ENCODE measurements at regions not wholly inside any gene's neighbourhood (a gene's known extent, or its start where the extent isn't known, plus 50 kb on each side); places are given as distances from the start of the nearest gene placed in this dataset.

DNA sequence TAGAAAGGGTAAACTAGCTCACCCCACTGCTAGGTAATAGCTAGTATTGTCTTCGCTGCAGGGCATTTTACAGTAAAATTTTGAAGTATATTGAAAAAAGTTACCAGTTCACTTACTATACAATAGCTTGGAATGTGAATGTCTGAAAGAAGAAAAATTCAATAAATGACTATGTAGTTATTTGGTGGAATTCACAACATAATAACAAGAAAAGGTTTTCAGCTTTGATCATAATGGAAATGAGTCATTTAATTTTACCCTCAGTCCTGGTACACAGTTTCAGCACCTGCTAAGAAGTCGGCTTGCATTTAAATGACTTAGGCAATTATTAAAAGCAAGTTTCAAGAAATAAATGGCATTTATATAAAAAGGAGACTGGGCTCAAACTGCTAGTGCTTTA, 90.4 kb downstream of the NUP35 start:
- no peak for DNase-seq

- DNase-seq = no peak
Observed at GRCh38 chr2:183215917-183216316, 91.7 kb downstream of the NUP35 start.

DNA sequence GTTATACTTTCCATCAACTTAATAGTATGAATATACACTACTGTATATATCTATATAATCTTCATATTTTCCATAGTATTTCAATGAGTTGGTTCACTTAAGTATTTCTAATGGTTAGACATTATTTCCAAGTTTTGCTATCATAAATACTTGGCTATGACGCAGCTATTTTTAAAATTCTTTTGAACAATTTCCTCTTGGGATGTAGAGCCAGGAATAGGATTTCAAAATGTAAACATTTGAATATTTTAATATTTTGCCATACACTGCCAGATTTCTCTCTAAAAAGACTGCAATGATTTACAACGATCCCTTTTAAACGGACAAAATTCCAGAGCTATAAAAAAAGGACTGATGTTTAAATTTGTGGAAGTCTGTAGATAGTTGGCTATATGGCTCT, 95.6 kb downstream of the NUP35 start:
- no peak for DNase-seq

DNA sequence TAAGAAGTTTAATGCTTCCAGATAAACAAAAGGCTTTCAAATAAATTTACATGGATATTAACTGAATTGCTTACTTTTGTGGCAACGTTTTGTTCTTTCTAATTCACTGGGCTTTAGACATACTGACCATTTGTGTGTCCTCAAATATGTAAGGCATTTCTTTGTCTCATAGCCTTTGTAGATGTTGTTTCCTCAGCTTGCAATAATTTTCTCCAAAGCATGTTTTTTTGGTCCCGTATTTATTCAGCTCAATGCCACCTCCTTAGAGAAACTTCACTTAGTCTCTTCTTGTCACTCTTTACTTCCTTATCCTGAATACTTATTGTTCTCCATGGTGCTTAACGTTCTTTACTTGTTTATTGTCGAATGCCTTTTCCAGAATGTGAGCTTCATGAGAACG, 98.5 kb downstream of the NUP35 start:
- DNase-seq = no peak

- DNase-seq = no peak
Observed at GRCh38 chr2:183224948-183225347, 100.7 kb downstream of the NUP35 start.

DNA sequence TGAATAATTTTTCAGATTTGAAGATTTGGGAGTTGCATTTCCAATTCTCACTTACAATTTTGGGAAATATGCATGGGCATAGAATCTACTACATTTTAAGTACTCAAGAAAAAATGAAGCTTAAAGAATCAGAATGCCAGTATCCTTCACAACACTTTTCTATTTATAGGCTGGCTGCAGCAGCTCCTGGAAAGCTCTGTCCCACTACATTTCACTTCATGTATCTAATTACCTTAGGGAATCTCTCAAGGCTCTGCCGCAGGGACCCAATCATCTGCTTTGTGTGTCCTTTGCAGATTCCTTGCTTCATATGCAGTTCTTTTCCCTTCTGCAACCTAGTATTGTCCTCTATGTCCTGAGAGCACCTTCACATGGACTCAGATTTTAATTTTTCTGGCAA, 102.9 kb downstream of the NUP35 start:
- DNase-seq = no peak

- DNase-seq = no peak
Observed at GRCh38 chr2:183229386-183229785, 105.1 kb downstream of the NUP35 start.

DNA sequence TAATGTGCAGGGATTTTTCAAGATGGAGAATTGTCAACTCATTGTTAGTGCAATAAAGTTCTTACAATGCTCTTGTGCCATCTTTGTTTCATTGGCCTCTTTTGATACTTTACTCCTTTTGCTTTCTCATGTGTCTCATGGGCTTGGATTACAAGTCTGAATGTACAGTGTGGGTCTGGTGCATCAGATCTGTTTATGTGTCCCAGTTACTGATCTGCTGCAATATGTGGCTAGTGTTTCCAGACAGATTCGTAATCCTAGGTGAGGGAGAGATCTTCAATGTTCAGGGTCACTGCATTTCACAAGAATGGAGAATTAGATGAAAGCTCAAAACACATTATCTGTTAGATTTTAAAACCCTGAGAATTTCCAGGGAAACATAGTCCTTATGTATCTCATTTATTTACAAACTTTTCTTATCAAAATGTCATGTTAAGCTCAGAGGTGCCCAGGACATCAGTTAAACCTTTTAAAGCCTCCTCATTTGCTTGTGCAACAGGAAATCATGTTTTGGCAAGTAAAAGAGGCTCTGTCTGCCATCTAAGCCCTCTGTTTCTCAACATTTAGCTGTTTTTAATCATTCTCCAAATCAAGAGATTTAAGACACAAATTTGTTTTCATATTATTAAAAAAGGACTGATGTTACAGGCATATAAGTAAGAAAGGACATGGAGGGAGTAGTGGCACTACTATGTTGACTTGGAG, 108.1 kb downstream of the NUP35 start:
- no peak for DNase-seq

GRCh38 chr2:183242937-183243336, 118.7 kb downstream of the NUP35 start:
- peak; percentile 64 for DNase-seq

DNA sequence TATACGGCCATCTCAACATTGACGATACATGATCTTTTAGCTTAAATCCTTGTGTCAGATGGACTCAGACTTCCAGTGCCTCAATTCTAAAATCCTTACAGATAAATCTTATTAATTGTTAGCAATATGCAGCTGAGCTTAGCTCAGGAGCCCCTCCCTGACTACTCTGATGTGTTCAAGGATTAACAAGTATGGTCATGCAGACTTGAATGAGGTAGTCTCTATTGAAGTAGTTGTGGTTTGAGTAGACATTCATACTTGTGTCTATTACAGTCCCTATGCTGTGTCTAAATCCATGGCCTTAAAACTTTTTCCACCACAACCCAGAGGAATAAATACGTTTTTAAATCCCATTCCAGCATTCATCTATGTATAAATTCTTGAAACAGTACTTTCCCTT, 119.5 kb downstream of the NUP35 start:
- peak; percentile 45 for DNase-seq

DNA sequence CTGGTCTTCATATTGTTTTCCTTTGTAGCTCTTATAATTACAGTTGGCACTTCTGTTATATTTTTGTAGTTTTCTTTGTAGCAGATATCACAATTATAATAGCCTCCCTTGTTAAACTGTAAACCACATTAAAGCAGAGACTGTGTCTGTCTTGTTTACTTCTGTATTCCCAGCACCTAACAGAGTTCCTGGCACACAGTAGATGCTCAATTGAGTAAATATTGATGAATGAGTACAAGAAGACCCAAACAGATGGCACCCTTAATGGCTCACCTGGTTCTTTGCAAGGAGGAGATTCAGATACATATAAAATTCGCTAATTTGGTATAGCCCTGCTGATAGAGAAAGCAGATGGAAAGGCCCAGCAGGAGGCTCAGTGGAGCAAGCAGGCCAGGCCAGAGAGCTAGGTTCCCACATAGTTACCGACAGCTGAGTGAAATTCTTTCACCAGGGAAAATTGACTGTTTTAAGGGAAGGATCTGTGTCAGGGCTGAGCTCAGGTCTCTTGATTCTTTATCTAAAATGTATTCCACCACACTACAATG, 120.1 kb downstream of the NUP35 start:
- peak; percentile 24 for DNase-seq

- no peak for DNase-seq
Observed at GRCh38 chr2:183248866-183249567, 124.8 kb downstream of the NUP35 start.

- DNase-seq = no peak
Observed at GRCh38 chr2:183250061-183250460, 125.8 kb downstream of the NUP35 start.

DNA sequence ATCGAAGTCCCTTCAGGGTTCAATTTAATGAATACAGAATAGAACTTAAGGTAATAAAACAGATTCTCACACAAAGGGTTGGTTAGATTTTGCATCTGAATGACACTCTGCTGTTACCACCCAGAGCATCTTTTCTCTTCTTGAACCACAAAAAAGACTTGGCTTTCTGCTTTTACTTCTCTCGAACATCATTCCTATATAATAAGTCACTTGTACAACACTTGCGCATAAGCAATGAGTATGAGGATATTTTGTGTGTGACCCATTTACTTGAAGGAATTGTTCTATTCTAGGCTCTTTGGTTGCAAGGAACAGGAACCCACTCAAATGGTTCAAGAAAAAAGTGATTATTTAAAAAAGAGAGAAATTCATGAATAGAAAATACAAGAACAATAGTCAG, 126.2 kb downstream of the NUP35 start:
- no peak for DNase-seq

DNA sequence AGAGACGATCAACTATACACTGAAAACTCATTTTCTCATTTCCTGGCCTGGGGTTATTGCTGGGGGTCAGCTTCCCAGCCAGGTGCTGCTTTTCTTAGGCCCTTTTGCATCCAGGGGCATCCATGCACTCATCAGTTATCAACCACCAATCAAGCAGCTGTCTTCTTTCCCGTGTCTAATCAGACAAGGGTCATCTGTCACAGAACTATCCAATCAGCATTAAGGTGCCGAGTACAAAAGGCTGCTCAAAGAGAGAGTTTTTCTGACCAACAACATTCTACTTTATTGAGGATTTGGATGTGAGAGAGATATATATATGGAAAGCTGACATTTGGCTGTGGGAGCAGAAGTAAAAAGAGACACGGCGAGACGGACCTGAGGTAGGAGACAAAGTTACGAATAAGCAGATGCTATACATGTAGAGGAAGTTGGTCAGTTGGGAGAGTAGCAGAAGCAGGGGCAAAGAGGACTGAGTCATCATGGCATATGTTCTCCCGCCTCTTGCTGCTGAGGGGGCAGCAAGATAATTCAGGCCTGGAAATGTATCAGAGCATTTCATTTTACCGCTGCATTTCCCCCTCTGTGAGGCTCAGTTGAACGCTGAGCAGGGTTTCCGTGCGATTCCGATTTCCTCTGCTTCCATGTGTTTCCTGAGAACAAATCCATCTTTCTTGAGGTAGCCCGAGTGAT, 129.3 kb downstream of the NUP35 start:
- no peak for DNase-seq

- no peak for DNase-seq
Observed at GRCh38 chr2:183255411-183255810, 131.2 kb downstream of the NUP35 start.

GRCh38 chr2:183259921-183260320, 135.7 kb downstream of the NUP35 start:
- DNase-seq = no peak

- no peak for DNase-seq
Observed at GRCh38 chr2:183260527-183260926, 136.3 kb downstream of the NUP35 start.

DNA sequence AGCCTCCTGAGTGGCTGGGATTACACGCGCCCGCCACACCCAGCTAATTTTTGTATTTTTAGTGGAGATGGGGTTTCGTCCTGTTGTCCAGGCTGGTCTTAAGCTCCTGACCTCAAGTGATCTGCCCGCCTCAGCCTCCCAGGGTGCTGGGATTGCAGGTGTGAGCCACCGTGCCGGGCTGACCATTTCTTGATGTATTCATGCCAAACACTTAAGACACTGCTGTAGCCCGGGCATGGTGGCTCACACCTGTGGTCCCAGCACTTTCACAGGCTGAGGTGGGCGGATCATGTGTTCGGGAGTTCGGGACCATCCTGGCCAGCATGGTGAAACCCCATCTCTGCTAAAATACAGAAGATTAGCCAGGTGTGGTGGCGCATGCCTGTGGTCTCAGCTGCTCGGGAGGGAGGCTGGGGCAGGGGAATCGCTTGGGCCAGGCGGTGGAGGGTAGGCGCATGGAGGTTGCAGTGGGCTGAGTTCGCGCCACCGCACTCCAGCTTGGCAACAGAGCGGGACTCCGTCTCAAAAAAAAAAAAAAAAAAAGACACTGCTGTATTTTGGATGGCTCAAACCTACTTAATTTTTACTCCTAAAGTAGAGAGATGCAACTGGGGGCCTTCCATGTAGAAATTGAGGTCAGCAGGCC, 140.8 kb downstream of the NUP35 start:
- no peak for DNase-seq

- DNase-seq = no peak
Observed at GRCh38 chr2:183267148-183267827, 143.0 kb downstream of the NUP35 start.

GRCh38 chr2:183269956-183270355, 145.7 kb downstream of the NUP35 start:
- no peak for DNase-seq

GRCh38 chr2:183283209-183283608, 159.0 kb downstream of the NUP35 start:
- DNase-seq = no peak

DNA sequence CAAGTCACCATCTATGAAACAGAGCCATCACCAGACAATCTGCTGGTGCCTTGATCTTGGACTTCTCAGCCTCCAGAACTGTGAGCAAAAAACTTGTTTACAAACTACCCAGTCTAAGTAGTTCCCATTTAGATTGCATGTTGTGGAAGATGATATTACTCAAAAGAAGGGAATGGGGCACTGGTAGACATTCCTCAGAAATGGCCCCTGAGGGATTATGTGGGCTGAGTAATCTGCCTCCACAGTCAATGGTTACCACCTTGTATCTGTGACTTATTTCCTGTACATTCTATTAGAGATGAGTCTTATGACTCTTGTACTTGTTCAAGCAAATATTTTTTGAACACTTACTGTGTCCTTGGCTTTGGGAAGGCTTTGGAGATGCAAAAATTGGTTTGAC, 160.4 kb downstream of the NUP35 start:
- no peak for DNase-seq
